GM19455 (cell line): ENCODE measurements at regions not wholly inside any gene's neighbourhood (a gene's known extent, or its start where the extent isn't known, plus 50 kb on each side); places are given as distances from the start of the nearest gene placed in this dataset.
"Not testable (repeated sequence)": the region's sequence is repeated elsewhere in the genome, so short reads cannot be mapped to it uniquely, and the experiment has no call there.

Source experiments
- ATAC-seq: cut with Tn5 transposase; IDR thresholded peaks from one replicate; pipeline ENCODE4 v1.9.1; 2021; ENCODE audit not compliant: unreplicated experiment

DNA sequence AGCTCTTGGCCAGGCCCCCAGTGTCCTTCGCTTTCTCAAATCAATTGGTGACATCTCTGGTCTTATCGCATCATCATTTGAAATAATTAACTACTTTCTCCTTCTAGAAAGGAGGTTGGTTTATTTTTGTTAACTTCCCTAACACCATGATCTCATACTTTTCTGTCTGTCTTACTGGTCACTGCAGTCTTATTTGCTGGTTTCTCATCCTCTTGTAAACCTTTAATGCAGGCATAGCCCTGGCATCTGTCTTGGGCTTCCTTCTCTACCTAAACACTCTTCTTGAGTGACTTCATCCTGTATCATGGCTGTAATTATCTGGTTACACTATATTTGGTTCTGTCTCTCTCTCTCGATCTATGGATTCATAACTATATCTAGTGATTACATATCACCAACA lies 152.8 kb downstream of the CYSLTR2 start:
- ATAC-seq, result no peak

DNA sequence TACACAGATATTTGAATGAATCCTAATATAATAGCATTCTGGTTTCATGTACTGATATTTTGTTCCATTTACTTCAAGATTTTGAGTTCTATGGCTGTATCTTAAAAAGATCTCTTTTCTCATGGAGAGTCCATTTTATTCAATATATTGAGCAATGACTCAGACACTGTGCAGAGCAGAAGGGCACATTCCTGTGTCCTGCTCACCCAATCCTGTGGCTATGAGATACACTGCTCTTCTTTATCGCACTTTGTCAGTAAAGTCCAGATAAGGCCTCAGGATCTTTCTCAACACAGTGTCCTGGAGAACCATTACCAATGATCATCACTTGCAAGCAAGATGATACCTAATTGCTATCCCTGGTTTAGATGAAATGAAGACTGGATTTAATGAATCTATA lies 155.0 kb downstream of the CYSLTR2 start:
- ATAC-seq, result no peak

DNA sequence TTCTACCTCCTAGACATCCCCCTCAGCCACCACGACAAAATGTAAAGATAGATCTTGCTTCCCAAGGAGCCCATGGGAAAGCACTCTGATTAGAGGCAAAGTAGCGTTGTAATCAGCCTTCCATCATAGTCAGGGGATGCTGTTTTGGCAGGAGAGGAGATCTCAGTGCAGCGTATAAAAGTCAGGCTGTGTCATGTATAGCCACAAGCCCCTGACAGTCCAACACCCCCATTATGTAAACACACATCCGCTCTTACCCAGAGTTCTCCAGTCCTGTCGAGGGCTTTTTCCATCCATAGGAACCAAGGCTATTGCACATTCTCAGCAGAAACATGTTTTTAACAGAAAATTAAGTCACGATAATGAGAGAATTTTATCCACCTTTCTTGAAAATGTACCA lies 156.3 kb downstream of the CYSLTR2 start:
- no peak for ATAC-seq

DNA sequence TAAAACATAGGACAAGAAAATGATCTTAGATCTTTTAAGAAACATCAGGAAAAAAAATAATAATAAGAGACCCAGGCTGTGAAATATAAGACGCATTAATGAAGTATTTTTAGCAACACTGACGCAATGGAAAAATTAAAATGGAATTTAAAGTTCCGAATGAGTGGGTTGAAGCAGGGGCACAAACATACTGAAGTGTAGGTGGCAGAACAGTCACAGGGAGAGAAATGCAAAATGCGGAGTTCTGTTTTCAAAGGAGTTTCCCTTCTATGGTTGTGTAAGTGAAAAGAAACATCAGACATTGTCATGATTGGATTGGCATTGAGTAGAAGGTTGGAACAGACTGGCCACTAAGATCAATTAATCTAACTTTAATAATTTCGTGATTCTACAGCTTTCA lies 159.8 kb downstream of the CYSLTR2 start:
- ATAC-seq, result no peak

DNA sequence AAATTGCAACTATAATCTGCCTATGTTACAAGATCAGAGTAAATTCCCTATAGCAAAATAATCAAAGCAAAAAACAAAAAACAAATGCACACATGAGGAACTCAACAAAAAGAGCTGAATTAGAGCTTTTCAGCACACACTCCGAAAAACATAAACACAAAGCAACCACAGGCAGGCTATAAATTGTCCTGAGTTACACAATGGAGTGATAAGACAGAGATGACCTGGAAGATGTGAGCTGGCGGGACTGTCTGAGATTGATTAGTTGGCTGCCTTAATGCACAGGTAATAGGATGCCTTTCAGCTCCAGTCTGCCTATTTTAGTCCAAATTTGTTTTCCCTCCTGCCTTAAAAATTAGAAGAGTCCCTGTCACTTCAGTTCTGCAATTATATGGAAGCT lies 159.0 kb upstream of the FNDC3A start:
- ATAC-seq, result no peak

DNA sequence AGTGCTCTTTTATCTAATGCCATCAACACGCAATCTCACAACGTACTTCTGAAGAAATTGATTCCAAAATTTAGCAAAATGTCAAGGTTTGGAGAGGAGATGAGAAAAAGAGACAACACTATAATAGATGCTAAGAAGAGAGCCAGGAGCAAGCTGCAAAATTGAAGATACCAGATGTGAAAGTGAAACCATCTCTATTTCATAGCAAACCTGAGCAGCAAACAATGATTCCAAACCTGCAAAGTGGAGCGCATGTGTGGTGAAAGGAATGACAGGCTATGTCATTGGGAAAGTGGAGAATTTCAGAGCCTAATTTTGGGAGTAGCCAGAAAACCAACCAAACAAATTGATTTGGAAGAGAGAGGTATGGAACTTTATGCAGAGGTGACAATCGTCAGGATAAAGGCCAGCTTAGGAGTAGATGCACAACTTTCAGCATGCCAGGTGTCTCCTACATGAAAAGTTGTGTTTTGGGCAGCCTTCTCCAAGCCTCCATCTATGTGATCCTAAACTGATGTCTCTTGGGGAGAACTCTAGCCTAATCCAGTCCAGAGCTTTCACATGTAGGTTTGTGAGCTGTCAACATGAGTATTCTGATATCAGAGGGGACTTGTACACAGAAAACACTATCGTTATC lies 158.4 kb upstream of the FNDC3A start:
- ATAC-seq, result no peak

DNA sequence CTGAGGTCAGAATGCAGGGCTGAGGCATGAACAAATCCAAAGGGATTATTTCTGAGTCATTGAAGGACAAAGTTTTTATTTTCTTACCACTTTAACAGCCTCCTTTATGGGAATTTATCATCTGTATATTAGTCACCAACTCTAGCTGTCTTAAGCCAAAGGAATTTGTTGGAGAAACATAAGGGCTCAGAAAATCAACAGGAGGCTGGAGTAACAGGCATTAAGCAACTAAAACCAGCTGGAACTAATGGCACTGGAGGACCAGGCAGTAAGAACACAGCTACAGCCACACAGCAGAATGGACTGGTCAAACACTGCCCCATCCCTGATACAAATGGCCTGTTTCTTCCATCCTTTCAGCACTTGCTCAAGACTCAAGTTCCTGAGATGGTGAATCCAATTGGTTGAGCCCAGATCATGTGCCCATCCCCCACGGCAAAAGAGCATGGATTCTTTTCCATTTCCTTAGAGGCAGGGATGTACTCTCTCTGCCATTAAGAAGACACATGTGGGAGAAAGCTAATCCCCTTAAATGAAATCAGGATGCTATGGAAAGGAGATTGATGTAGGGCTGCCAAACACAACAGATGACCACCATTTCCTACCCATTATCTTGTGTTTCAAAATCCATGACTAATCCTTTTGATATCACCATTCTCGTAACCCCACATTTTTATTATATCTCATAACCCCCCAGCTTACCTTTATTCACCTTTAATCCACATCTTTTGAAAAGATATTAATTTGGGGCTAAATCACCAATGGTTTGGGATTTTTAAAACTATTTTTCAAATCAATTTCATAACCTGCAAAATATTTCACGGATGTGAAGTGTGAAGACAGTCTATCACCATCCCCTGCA lies 157.0 kb upstream of the FNDC3A start:
- no peak for ATAC-seq

DNA sequence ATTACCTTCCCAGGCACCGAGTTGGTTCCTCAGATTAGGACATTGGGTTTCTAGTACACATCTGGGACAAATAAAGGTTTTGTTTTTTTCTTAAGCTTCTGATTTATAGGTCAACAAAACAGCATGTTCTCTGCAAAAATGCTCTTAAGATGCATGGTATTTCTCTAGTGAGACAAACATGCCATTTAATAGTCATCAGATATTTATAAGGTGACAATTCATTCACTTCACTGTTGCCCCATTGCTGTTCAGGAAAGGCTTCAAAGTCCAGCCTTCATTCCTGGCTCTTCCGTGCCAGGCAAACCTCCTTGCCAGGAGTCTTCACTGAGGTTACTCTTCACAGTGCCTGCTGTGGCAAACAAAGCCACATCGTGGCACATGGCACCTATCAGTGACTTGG lies 156.3 kb upstream of the FNDC3A start:
- no peak for ATAC-seq

DNA sequence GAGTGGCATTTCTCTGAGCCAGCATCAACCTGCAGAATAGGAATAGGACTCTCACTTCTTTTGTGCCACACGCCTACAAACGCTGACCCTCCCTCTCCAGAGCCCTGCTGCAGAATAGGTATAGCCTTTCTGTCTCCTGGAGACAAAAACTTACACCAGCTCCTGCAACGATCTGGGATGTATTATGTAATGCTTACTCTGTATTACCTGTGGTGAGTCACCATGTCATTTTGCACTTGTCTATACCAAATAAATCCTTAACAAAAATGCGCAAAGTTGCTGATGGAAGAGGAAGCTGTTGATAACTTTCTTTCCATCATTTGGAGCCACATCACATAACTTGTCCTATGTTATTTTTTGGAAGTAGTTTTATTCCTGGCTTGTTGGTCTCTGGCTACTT lies 155.8 kb upstream of the FNDC3A start:
- ATAC-seq, result no peak

DNA sequence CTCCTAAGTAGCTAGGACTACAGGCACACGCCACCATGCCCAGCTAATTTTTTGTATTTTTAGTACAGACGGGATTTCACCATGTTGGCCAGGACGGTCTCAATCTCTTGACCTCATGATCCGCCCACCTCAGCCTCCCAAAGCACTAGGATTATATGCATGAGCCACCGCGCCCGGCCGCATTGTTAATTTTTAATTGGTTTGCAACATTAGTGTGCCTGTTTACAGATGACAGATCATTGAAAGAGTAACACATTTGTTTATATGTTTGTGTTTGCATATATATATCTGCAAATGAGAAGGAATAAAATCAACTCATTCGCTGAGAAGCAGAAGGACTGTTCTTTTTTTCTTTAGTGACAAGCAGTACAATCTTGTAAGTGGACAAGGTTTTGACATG lies 152.2 kb upstream of the FNDC3A start:
- not testable (repeated sequence) for ATAC-seq

DNA sequence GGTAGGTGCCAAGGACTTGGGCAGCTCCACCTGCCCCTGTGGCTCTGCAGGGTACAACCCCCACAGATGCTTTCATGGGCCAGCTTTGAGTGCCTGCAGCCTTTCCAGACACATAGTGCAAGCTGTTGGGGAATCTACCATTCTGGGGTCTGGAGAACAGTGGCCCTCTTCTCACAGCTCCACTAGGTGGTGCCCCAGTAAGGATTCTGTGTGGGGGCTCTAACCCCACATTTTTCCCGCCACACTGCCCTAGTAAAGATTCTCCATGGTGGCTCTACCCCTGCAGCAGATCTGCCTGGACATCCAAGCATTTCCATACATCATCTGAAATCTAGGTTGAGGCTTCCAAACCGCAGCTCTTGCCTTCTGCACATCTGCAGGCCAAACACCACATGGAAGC lies 149.7 kb upstream of the FNDC3A start:
- no peak for ATAC-seq

DNA sequence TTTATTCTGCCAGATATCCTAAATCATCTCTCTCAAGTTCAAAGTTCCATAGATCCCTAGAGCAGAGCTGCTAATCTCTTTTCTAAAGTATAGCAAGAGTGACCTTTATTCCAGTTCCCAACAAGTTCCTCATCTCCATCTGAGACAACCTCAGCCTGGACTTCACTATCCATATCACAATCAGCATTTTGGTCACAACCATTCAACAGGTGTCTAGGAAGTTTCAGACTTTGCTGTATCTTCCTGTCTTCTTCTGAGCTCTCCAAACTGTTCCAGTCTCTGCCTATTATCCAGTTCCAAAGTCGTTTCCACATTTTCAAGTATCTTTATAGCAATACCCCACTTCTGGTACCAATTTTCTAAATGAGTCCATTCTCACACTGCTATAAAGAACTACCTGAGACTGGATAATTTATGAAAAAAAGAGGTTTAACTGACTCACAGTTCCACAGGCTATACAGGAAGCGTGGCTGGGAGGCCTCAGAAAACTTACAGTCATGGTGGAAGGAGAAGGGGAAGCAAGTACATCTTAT lies 148.7 kb upstream of the FNDC3A start:
- ATAC-seq, result not testable (repeated sequence)

DNA sequence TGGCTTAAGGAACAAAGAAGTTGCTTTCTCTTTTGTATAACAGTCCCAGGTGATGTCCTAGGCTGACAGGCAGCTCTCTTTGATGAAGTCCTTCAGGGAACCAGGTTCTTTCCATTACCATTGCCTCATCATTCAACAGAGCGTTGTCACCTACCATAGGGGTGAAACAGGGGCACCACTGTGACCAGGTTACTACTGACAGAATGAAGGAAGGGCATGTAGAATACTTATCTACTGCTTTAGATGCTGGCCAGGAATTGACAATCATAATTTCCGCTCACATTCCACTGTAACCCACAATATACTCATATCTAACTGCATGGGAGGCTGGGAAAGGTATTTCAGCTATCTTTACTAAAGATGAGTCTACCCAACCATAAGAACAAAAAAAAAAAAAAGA lies 148.0 kb upstream of the FNDC3A start:
- ATAC-seq, result no peak

DNA sequence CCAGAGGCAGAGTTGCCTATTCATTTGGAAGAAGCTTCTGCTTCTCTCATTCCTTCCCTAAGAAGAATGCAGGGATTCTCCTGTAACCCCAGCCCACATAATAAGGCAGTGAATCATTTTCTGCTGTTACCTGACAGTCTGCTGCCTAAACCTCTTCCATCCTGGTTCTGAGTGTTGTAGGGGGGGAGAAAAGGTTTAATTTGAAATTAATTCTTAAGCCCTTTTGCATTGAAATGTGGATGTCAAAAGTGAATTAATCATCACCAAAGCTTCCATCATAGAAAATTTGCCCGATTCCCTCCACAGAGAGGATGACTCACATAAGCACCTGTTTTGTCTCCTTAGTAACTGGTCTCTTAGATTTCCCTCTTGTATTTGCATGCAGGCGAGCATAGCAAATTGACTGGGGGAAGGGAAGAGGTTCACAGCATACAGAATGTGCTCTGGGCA lies 146.7 kb upstream of the FNDC3A start:
- ATAC-seq, result no peak

DNA sequence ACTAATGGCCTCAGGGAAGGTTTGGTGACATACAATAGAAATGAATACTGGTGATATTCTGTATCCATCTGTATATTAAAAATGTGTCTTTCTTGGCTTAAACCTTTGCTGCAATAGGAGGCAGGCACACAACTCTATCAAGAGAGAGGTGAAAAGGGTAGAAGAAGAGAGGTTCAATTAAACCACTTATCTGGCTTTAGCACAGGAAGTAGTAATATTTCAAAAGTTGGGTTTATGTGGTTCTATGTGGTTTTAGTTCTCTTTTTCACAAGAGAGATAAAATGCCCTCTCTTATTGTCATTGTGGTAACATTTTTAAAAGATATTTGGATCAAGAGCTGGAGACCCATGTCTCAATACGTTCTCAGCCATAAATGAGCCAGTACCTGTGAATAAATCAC lies 146.2 kb upstream of the FNDC3A start:
- ATAC-seq, result no peak

DNA sequence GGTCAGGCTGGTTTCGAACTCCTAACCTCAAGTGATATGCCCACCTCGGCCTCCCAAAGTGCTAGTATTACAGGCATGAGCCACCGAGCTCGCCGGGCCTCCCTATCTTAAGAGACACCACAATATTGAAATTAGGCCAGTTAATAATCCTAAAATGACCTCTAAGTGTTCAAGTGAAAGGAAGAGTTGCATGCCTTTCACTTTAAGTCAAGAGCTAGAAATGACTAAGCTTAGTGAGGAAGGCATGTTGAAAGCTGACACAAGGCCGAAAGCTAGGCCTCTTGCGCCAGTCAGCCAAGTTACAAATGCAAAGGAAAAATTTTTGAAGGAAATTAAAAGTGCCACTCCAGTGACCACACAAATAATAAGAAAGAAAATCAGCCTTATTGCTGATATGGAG lies 144.5 kb upstream of the FNDC3A start:
- no peak for ATAC-seq

DNA sequence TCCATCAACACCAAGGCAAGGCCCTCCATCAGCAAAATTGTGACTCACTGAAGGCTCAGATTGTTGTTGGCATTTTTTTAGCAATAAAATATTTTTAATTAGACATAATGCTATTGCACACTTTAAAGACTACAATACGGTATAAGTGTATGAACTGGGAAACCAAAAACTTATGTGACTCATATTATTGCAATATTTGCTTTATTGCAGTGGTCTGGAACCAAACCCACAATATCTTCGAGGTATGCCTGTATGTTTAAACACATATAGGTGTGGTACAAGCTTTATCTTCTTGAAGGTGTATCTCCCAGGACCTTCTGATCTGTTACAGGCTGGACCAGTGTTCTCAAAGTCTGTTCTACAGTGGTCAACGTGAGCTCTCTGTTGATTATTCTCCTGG lies 142.3 kb upstream of the FNDC3A start:
- no peak for ATAC-seq

DNA sequence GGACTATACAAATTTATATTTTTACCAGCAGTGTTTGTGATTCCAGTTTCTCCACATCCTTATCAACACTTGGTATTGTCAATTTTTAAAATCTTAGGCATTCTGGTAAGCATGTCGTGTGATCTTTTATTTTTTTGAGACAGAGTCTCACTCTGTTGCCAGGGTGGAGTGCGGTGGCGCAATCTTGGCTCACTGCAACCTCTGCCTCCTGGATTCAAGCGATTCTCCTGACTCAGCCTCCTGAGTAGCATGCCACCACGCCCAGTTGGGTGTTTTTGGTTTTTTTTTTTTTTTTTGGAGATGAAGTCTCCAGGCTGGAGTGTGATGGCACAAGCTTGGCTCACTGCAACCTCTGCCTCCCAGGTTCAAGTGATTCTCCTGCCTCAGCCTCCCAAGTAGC lies 140.4 kb upstream of the FNDC3A start:
- not testable (repeated sequence) for ATAC-seq

DNA sequence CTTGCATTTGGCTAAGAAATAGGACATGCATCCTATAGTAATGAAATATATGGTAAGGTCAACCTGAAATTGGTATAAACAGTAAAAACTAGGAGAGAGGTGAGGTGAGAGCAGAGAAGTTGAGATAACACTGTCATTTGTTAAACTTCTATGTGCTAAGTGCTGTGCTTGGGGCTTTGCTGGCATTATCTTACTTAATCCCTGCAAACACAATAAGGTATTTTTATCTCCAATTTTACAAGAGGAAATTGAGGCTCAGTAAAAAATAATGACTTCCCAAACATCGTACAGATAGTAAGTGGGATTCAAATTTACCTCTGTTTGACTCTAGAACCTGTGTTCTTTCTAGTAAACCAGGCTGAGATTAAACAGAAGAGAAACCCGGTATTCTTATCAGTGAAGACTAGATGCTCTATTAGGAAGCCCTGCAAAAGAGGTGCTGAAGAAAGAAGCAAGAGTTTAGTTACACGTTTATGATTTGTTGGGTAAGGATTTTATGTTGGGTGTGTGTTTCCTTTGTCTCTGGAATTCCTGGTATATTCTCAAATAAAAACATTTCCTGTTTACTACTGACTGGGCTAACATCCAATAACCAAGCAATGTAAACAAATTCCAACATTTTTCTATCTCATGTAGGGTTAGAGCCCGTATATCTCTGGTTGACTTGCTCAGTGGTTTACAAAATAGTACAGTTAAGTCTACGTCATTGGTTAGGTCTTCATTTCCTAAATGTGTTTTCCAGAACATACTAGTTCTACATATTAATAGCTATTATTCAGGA lies 137.3 kb upstream of the FNDC3A start:
- no peak for ATAC-seq

DNA sequence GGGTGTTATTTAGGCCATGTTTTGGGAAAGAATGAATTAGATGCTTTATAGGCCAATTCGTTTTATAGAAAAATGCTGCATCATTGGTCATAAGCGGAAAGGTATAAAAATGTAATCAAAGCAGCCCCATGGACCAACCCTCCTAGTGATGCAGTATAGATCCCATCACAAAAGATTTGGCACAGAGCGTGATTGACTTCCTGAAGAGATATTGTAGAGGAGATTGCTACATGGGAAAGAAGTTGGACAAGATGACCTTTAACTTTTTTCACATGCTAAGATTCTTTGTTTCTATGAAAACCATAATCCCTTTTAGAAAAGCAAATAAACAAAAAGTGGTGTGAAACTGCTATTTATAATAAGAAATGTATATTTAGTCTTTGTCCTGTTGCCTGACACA lies 136.5 kb upstream of the FNDC3A start:
- no peak for ATAC-seq

DNA sequence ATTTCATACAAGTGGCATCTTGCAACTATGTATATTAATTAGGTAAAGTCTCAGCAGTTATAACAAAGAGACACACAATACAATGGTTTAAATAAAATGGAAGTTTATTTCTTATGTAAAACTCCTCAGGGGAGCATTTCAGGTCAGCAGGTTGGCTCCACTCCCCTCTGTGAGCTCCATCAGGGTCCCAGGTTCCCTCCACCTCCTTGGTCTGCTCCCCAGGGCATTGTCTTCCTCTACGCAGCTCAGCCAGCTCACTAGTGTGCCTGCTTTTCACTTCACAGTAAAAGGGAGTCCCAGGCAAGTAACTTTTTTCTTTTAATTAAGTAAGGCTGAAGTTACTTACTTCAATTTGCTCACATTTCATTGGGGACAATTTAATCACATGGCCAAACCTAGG lies 135.3 kb upstream of the FNDC3A start:
- no peak for ATAC-seq

DNA sequence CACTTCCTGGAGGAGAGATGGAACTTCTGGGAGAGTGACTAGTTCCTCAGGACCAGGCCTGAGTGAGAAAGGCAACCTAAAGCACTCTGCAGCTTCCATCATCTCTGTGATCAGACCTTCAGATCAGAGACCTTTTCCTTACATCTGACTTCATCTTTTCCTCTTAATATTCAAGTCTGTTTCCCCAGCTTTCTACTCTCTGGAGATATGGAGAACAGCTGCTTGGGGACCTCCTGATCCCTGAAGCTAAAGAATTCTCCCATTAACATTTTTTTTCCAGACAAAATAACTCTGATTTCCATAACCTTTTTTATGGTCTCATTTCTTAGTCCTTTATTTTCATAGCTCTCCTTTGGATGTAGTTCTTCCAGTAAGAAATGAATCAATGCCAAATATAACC lies 133.4 kb upstream of the FNDC3A start:
- no peak for ATAC-seq
